ENCODE measurements at regions not wholly inside any gene's neighbourhood (a gene's known extent, or its start where the extent isn't known, plus 50 kb on each side); places are given as distances from the start of the nearest gene placed in this dataset.

- TF ChIP-seq, protein P1, sequence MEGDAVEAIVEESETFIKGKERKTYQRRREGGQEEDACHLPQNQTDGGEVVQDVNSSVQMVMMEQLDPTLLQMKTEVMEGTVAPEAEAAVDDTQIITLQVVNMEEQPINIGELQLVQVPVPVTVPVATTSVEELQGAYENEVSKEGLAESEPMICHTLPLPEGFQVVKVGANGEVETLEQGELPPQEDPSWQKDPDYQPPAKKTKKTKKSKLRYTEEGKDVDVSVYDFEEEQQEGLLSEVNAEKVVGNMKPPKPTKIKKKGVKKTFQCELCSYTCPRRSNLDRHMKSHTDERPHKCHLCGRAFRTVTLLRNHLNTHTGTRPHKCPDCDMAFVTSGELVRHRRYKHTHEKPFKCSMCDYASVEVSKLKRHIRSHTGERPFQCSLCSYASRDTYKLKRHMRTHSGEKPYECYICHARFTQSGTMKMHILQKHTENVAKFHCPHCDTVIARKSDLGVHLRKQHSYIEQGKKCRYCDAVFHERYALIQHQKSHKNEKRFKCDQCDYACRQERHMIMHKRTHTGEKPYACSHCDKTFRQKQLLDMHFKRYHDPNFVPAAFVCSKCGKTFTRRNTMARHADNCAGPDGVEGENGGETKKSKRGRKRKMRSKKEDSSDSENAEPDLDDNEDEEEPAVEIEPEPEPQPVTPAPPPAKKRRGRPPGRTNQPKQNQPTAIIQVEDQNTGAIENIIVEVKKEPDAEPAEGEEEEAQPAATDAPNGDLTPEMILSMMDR (IDR thresholded peaks at IDR 0.05; ENCODE audit: low read length), result no peak
- TF ChIP-seq EZH2 (optimal IDR thresholded peaks at IDR 0.05; ENCODE audit: low read depth, low read length) (no peak), EZH2phosphoT487 (IDR thresholded peaks at IDR 0.05; ENCODE audit: low read length) (no peak)
- H3K4me2 ChIP-seq (ENCODE audit: low read depth, low read length), result no peak overlapping the region
- H4K20me1 ChIP-seq (ENCODE audit: insufficient read depth, low read length), result no peaks in the 10 kb centered on the region
- H3K27ac ChIP-seq (ENCODE audit: low read length), result no peak overlapping the region
- no peaks in the 10 kb centered on the region for H3K4me1 ChIP-seq (ENCODE audit: low read length)
- H3K36me3 ChIP-seq (replicated peaks; ENCODE audit: insufficient read depth, low read length), result no peaks in the 10 kb centered on the region
- H2AFZ ChIP-seq (ENCODE audit: low read length), result no peak overlapping the region
- H3K9ac ChIP-seq (ENCODE audit: low read length), result no peak overlapping the region
- no peaks in the 10 kb centered on the region for H3K9me3 ChIP-seq (replicated peaks; ENCODE audit: insufficient read depth, low read length)
- no peaks in the 10 kb centered on the region for H3K79me2 ChIP-seq (ENCODE audit: low read length)
- DNase-seq, result no peak
- H3K9me2 ChIP-seq (replicated peaks; ENCODE audit: insufficient read depth, low read length), result no peaks in the 10 kb centered on the region
- no peak overlapping the region for H3K4me3 ChIP-seq (ENCODE audit: low read length)
- H3F3A ChIP-seq (ENCODE audit: insufficient read depth, low read length), result no peaks in the 10 kb centered on the region
- H3K27me3 ChIP-seq (replicated peaks; ENCODE audit: insufficient read depth, low read length), result no peaks in the 10 kb centered on the region
Observed at GRCh38 chr2:40964509-40965250, 512.8 kb upstream of the SLC8A1 start.

DNA sequence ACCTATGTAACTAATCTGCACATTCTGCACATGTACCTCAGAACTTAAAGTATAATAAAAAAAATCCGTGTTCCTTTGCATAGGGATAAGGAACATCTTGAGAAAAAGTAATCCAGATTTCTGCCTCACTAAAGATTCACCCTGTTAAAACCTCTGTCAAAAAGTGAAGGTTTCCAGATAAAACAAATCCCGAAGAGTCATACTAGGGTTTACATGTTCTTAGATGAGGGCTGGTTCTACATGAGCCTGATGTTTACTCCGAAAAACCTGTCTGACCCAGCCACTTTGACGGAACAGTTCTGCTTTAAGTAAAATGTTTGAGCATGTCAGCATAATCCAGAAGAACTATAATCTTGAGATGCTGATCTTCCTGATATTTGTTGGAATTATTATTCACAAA is 515.6 kb upstream of the SLC8A1 start:
- H2AFZ ChIP-seq (ENCODE audit: low read length), result no peak overlapping the region
- H3K4me1 ChIP-seq (ENCODE audit: low read length), result no peaks in the 10 kb centered on the region
- H3K4me3 ChIP-seq (ENCODE audit: low read length), result no peak overlapping the region
- no peak for DNase-seq
- no peaks in the 10 kb centered on the region for H3K9me3 ChIP-seq (replicated peaks; ENCODE audit: insufficient read depth, low read length)
- H3F3A ChIP-seq (ENCODE audit: insufficient read depth, low read length), result no peaks in the 10 kb centered on the region
- no peaks in the 10 kb centered on the region for H3K27me3 ChIP-seq (replicated peaks; ENCODE audit: insufficient read depth, low read length)
- no peaks in the 10 kb centered on the region for H4K20me1 ChIP-seq (ENCODE audit: insufficient read depth, low read length)
- H3K9me2 ChIP-seq (replicated peaks; ENCODE audit: insufficient read depth, low read length), result no peaks in the 10 kb centered on the region
- H3K27ac ChIP-seq (ENCODE audit: low read length), result no peak overlapping the region
- no peak overlapping the region for H3K4me2 ChIP-seq (ENCODE audit: low read depth, low read length)
- no peaks in the 10 kb centered on the region for H3K36me3 ChIP-seq (replicated peaks; ENCODE audit: insufficient read depth, low read length)
- TF ChIP-seq EZH2 (optimal IDR thresholded peaks at IDR 0.05; ENCODE audit: low read depth, low read length) (no peak), EZH2phosphoT487 (IDR thresholded peaks at IDR 0.05; ENCODE audit: low read length) (no peak)
- TF ChIP-seq, protein P1 (IDR thresholded peaks at IDR 0.05; ENCODE audit: low read length), result no peak
- H3K79me2 ChIP-seq (ENCODE audit: low read length), result no peaks in the 10 kb centered on the region
- H3K9ac ChIP-seq (ENCODE audit: low read length), result no peak overlapping the region

DNA sequence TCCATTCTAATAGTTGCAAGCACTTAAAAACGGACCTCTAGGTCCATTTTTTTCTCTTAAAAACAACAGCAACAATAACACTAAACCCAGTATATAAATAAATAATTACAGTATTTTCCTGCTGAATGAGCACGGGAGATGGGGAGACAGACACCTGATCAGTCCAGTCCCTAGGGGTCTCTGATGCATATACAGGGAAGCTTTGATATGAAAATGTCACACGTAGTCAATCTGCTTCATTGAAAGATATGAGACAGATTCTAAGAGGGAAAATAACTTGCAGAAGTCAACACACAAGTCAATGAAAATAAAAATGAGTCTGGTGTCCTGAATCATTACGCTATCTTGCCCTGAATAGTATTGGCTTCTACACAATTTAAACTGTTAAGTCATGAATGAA is 523.3 kb upstream of the SLC8A1 start:
- Histone ChIP-seq H3K4me2 (ENCODE audit: low read depth, low read length) (no peak overlapping the region), H3K9ac (ENCODE audit: low read length) (no peak overlapping the region), H3K4me3 (ENCODE audit: low read length) (no peak overlapping the region), H3K36me3 (replicated peaks; ENCODE audit: insufficient read depth, low read length) (no peaks in the 10 kb centered on the region), H4K20me1 (ENCODE audit: insufficient read depth, low read length) (no peaks in the 10 kb centered on the region), H3K4me1 (ENCODE audit: low read length) (no peaks in the 10 kb centered on the region), H3K9me3 (replicated peaks; ENCODE audit: insufficient read depth, low read length) (no peaks in the 10 kb centered on the region), H3K27me3 (replicated peaks; ENCODE audit: insufficient read depth, low read length) (no peaks in the 10 kb centered on the region), H3K9me2 (replicated peaks; ENCODE audit: insufficient read depth, low read length) (no peaks in the 10 kb centered on the region), H3K79me2 (ENCODE audit: low read length) (no peaks in the 10 kb centered on the region), H3K27ac (ENCODE audit: low read length) (no peak overlapping the region), H3F3A (ENCODE audit: insufficient read depth, low read length) (no peaks in the 10 kb centered on the region), H2AFZ (ENCODE audit: low read length) (no peak overlapping the region)
- TF ChIP-seq, protein P1 (IDR thresholded peaks at IDR 0.05; ENCODE audit: low read length), result no peak
- TF ChIP-seq EZH2 (optimal IDR thresholded peaks at IDR 0.05; ENCODE audit: low read depth, low read length) (no peak), EZH2phosphoT487 (IDR thresholded peaks at IDR 0.05; ENCODE audit: low read length) (no peak)
- no peak for DNase-seq

Data from MM.1S (cell line).